Ishikawa (cell line): ENCODE measurements at regions not wholly inside any gene's neighbourhood (a gene's known extent, or its start where the extent isn't known, plus 50 kb on each side); places are given as distances from the start of the nearest gene placed in this dataset.

Source experiments
- CEBPB ChIP-seq: IDR thresholded peaks from 2 replicates; pipeline ENCODE4 v1.6.1; 2012
- EGR1 ChIP-seq: IDR thresholded peaks from 2 replicates; pipeline ENCODE4 v1.6.1; 2012
- EP300 ChIP-seq: IDR thresholded peaks from 2 replicates; pipeline ENCODE4 v1.6.1; 2012; ENCODE audit warnings: borderline replicate concordance
- FOXM1 ChIP-seq: IDR thresholded peaks from 2 replicates; pipeline ENCODE4 v1.6.1; 2012; ENCODE audit warnings: low read depth, borderline replicate concordance
- MAX ChIP-seq: IDR thresholded peaks from 2 replicates; pipeline ENCODE4 v1.6.1; 2012
- NFIC ChIP-seq: IDR thresholded peaks from 2 replicates; pipeline ENCODE4 v1.6.1; 2012
- RAD21 ChIP-seq: IDR thresholded peaks from 2 replicates; pipeline ENCODE4 v1.6.1; 2012; ENCODE audit warnings: low read depth
- TCF12 ChIP-seq: IDR thresholded peaks from 2 replicates; pipeline ENCODE4 v1.6.1; 2012; ENCODE audit warnings: low read depth
- TEAD4 ChIP-seq: IDR thresholded peaks from 2 replicates; pipeline ENCODE4 v1.6.1; 2012
- YY1 ChIP-seq: IDR thresholded peaks from 2 replicates; pipeline ENCODE4 v1.6.1; 2012; ENCODE audit warnings: low read depth
- TF ChIP-seq, protein P1 (sequence below): IDR thresholded peaks from 2 replicates; pipeline ENCODE4 v1.6.1; 2012; ENCODE audit warnings: low read depth, mild to moderate bottlenecking

DNA sequence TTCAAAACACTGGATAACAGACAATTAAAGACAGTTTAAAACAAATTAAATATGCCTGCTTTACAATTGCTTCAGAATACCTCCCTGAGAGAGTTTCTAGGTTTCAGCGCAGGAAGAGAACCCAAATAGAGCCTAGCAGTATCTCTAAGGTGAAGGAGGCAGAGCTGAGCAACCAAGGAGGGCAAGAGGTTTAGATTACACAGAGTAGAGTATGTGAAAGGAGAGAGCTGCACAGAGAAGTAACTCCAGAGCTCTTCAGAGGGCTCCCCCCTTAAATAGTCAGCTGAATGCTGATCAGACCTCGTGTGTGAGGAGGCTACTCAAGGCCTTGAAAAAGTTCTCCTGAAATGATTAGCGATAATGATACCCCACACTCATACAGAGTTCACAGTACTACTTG is 386.5 kb upstream of the TCF4 start:
- no peak for TF ChIP-seq MAX
- no peak for TF ChIP-seq RAD21
- TF ChIP-seq NFIC: no peak
- TF ChIP-seq EGR1: no peak
- TF ChIP-seq YY1: no peak
- no peak for TF ChIP-seq FOXM1
- no peak for TF ChIP-seq TEAD4
- TF ChIP-seq, protein P1, sequence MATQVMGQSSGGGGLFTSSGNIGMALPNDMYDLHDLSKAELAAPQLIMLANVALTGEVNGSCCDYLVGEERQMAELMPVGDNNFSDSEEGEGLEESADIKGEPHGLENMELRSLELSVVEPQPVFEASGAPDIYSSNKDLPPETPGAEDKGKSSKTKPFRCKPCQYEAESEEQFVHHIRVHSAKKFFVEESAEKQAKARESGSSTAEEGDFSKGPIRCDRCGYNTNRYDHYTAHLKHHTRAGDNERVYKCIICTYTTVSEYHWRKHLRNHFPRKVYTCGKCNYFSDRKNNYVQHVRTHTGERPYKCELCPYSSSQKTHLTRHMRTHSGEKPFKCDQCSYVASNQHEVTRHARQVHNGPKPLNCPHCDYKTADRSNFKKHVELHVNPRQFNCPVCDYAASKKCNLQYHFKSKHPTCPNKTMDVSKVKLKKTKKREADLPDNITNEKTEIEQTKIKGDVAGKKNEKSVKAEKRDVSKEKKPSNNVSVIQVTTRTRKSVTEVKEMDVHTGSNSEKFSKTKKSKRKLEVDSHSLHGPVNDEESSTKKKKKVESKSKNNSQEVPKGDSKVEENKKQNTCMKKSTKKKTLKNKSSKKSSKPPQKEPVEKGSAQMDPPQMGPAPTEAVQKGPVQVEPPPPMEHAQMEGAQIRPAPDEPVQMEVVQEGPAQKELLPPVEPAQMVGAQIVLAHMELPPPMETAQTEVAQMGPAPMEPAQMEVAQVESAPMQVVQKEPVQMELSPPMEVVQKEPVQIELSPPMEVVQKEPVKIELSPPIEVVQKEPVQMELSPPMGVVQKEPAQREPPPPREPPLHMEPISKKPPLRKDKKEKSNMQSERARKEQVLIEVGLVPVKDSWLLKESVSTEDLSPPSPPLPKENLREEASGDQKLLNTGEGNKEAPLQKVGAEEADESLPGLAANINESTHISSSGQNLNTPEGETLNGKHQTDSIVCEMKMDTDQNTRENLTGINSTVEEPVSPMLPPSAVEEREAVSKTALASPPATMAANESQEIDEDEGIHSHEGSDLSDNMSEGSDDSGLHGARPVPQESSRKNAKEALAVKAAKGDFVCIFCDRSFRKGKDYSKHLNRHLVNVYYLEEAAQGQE: no peak
- no peak for TF ChIP-seq EP300
- TF ChIP-seq CEBPB: no peak
- TF ChIP-seq TCF12: no peak
